WTC11 (cell line): ENCODE measurements at regions not wholly inside any gene's neighbourhood (a gene's known extent, or its start where the extent isn't known, plus 50 kb on each side); places are given as distances from the start of the nearest gene placed in this dataset.

ENCODE experiments used
- ATAC-seq: fragments of 200-7000 bp; cut with Tn5 transposase; 2 replicates; pipeline ENCODE4 v1.10.0; 2021; ENCODE audit warnings: mild to moderate bottlenecking, moderate library complexity
- CTCF ChIA-PET: fragments of 300-600 bp; sonication (Branson Sonifier 250); formaldehyde crosslinking; loops from one replicate; lab custom pipeline; 2021; ENCODE audit warnings: antibody characterized with exemption; lab: Charles Lee
- POLR2A ChIA-PET: fragments of 350-600 bp; sonication (Branson Sonifier 250); formaldehyde crosslinking; loops from one replicate; lab custom pipeline; 2021; ENCODE audit warnings: antibody characterized with exemption; lab: Charles Lee
- DNase-seq: peaks from one replicate; pipeline ENCODE4 v3.0.0; 2021; ENCODE audit warnings: low spot score
- H3K27ac Mint-ChIP-seq: 2 replicates; pipeline ENCODE4 v1.8.0; 2021; ENCODE audit warnings: mixed read lengths
- H3K27me3 Mint-ChIP-seq: 2 replicates; pipeline ENCODE4 v1.8.0; 2021; ENCODE audit warnings: low read depth, mild to moderate bottlenecking, moderate library complexity, mixed read lengths
- H3K36me3 Mint-ChIP-seq: 2 replicates; pipeline ENCODE4 v1.8.0; 2021; ENCODE audit warnings: mixed read lengths
- H3K4me1 Mint-ChIP-seq: 2 replicates; pipeline ENCODE4 v1.8.0; 2022; ENCODE audit warnings: mixed read lengths
- H3K4me3 Mint-ChIP-seq: 2 replicates; pipeline ENCODE4 v1.8.0; 2021; ENCODE audit warnings: mild to moderate bottlenecking, moderate library complexity, mixed read lengths
- H3K9me3 Mint-ChIP-seq: 2 replicates; pipeline ENCODE4 v1.8.0; 2021; ENCODE audit warnings: mixed read lengths
- AR ChIP-seq: fragments of 250-450 bp; sonication (Bioruptor Pico); IDR thresholded peaks from 2 replicates; pipeline ENCODE4 v1.9.0; 2021; ENCODE audit warnings: mild to moderate bottlenecking
- CDX4 ChIP-seq: fragments of 250-450 bp; sonication (Bioruptor Pico); IDR thresholded peaks from 2 replicates; pipeline ENCODE4 v1.9.0; 2021; ENCODE audit warnings: moderate library complexity, mild to moderate bottlenecking, inconsistent platforms, borderline replicate concordance
- CTCF ChIP-seq: fragments of 200-600 bp; IDR thresholded peaks from 2 replicates; pipeline ENCODE4 v1.8.0; 2022; ENCODE audit warnings: antibody characterized with exemption
- GRHL2 ChIP-seq: fragments of 250-450 bp; sonication (Bioruptor Pico); IDR thresholded peaks from 2 replicates; pipeline ENCODE4 v1.8.0; 2022; ENCODE audit warnings: mild to moderate bottlenecking, moderate library complexity; ENCODE audit not compliant: insufficient replicate concordance, severe bottlenecking
- HMGA2 ChIP-seq: fragments of 250-450 bp; sonication (Bioruptor Pico); IDR thresholded peaks from 2 replicates; pipeline ENCODE4 v1.4.0; 2021; ENCODE audit warnings: mild to moderate bottlenecking, moderate library complexity
- IRF1 ChIP-seq: sonication (generic); formaldehyde crosslinking; IDR thresholded peaks from 2 replicates; pipeline ENCODE4 v1.8.0; 2023; ENCODE audit warnings: missing genetic modification reagents
- IRF2 ChIP-seq: sonication (generic); formaldehyde crosslinking; IDR thresholded peaks from 2 replicates; pipeline ENCODE4 v1.8.0; 2022; ENCODE audit warnings: low read depth, missing genetic modification reagents, borderline replicate concordance
- MLX ChIP-seq: sonication (generic); formaldehyde crosslinking; IDR thresholded peaks from 2 replicates; pipeline ENCODE4 v1.8.1; 2023; ENCODE audit warnings: mild to moderate bottlenecking, missing genetic modification reagents, moderate library complexity
- NFE2L1 ChIP-seq: sonication (generic); formaldehyde crosslinking; IDR thresholded peaks from 2 replicates; pipeline ENCODE4 v1.8.1; 2023; ENCODE audit warnings: missing genetic modification reagents
- NR1H2 ChIP-seq: sonication (generic); formaldehyde crosslinking; IDR thresholded peaks from 2 replicates; pipeline ENCODE4 v1.9.0; 2021; ENCODE audit warnings: mild to moderate bottlenecking, moderate library complexity, missing genetic modification reagents
- NR3C1 ChIP-seq: sonication (generic); formaldehyde crosslinking; conservative IDR thresholded peaks from 2 replicates; pipeline ENCODE4 v1.8.1; 2023; ENCODE audit warnings: low read depth, mild to moderate bottlenecking, missing genetic modification reagents
- PRRX2 ChIP-seq: fragments of 250-450 bp; sonication (Bioruptor Pico); IDR thresholded peaks from 2 replicates; pipeline ENCODE4 v1.8.0; 2021; ENCODE audit warnings: mild to moderate bottlenecking
- RELA ChIP-seq: sonication (generic); formaldehyde crosslinking; IDR thresholded peaks from 2 replicates; pipeline ENCODE4 v1.8.1; 2022; ENCODE audit warnings: missing genetic modification reagents, mild to moderate bottlenecking, borderline replicate concordance
- TCF7 ChIP-seq: sonication (generic); formaldehyde crosslinking; IDR thresholded peaks from 2 replicates; pipeline ENCODE4 v1.8.0; 2022; ENCODE audit warnings: mild to moderate bottlenecking, low read depth, missing genetic modification reagents, moderate library complexity
- ZMAT4 ChIP-seq: fragments of 250-450 bp; sonication (Bioruptor Pico); IDR thresholded peaks from 2 replicates; pipeline ENCODE4 v1.9.0; 2021; ENCODE audit warnings: mild to moderate bottlenecking
- ZNF317 ChIP-seq: sonication (generic); formaldehyde crosslinking; IDR thresholded peaks from 2 replicates; pipeline ENCODE4 v1.8.1; 2023; ENCODE audit warnings: low read depth, mild to moderate bottlenecking, moderate library complexity, missing genetic modification reagents, borderline replicate concordance
- ZNF416 ChIP-seq: fragments of 250-450 bp; sonication (Bioruptor Pico); IDR thresholded peaks from 2 replicates; pipeline ENCODE4 v1.9.0; 2021; ENCODE audit warnings: mild to moderate bottlenecking, inconsistent platforms
- ZNF425 ChIP-seq: fragments of 250-450 bp; sonication (Bioruptor Pico); conservative IDR thresholded peaks from 2 replicates; pipeline ENCODE4 v1.9.0; 2021; ENCODE audit warnings: mild to moderate bottlenecking

GRCh38 chr7:15905251-15906040, 219.0 kb upstream of the MEOX2 start:
- ChIA-PET POLR2A (no interaction called here), CTCF (interaction anchor here (0.6 kb wide), 1 partner anchor 193 kb away, joined by 3 read pairs; no protein-coding TSS in a partner anchor)
- H3K27ac Mint-ChIP-seq: no peak overlapping the region
- H3K4me3 Mint-ChIP-seq: no peak overlapping the region
- no peaks in the 10 kb centered on the region for H3K4me1 Mint-ChIP-seq
- no peak for ATAC-seq
- no peak for DNase-seq
- H3K9me3 Mint-ChIP-seq: no peaks in the 10 kb centered on the region; the same call in 1 of the 2 replicates
- no peaks in the 10 kb centered on the region for H3K36me3 Mint-ChIP-seq
- H3K27me3 Mint-ChIP-seq: no peaks in the 10 kb centered on the region
- no peak for TF ChIP-seq CDX4
- TF ChIP-seq NR1H2 (CRISPR knock-in tag): no peak
- no peak for TF ChIP-seq HMGA2
- no peak for TF ChIP-seq ZNF425 (CRISPR knock-in tag)
- TF ChIP-seq GRHL2: no peak
- no peak for TF ChIP-seq IRF1 (CRISPR knock-in tag)
- no peak for TF ChIP-seq ZMAT4 (CRISPR knock-in tag)
- no peak for TF ChIP-seq TCF7 (CRISPR knock-in tag)
- no peak for TF ChIP-seq AR (CRISPR knock-in tag)
- TF ChIP-seq CTCF: no peak

- H3K4me3 Mint-ChIP-seq: no peak overlapping the region
- POLR2A ChIA-PET: no interaction called here
- no peak for ATAC-seq
Measured at GRCh38 chr7:15891151-15891881, 204.8 kb upstream of the MEOX2 start.

More at GRCh38 chr7:15891151-15891881, 204.8 kb upstream of the MEOX2 start:
- DNase-seq: no peak
- no peaks in the 10 kb centered on the region for H3K4me1 Mint-ChIP-seq
- H3K36me3 Mint-ChIP-seq: no peaks in the 10 kb centered on the region
- TF ChIP-seq IRF2 (CRISPR knock-in tag) (no peak), PRRX2 (CRISPR knock-in tag) (no peak), ZNF317 (CRISPR knock-in tag) (no peak), NR3C1 (CRISPR knock-in tag) (no peak), RELA (CRISPR knock-in tag) (no peak), NR1H2 (CRISPR knock-in tag) (no peak), ZNF425 (CRISPR knock-in tag) (no peak), NFE2L1 (CRISPR knock-in tag) (no peak), MLX (CRISPR knock-in tag) (no peak), ZNF416 (no peak)
- TF ChIP-seq, all 79 proteins: peak for 0
- no peak overlapping the region for H3K27ac Mint-ChIP-seq
- H3K9me3 Mint-ChIP-seq: no peaks in the 10 kb centered on the region
- CTCF ChIA-PET: interaction anchor here (0.7 kb wide), 1 partner anchor 155 kb away, joined by 4 read pairs; no protein-coding TSS in a partner anchor
- H3K27me3 Mint-ChIP-seq: no peaks in the 10 kb centered on the region
